ENCODE measurements at regions not wholly inside any gene's neighbourhood (a gene's known extent, or its start where the extent isn't known, plus 50 kb on each side); places are given as distances from the start of the nearest gene placed in this dataset.

- TF ChIP-seq EP300 (IDR thresholded peaks at IDR 0.05) (no peak), CTCF (IDR thresholded peaks at IDR 0.05) (no peak)
Observed at GRCh38 chr1:244322791-244323521, 128.8 kb downstream of the ADSS2 start.

Data from esophagus muscularis mucosa (tissue), 3 donors.